NCI-H510A treated with DMSO at 0.1 percent for 48 hours (cell line): ENCODE measurements at regions not wholly inside any gene's neighbourhood (a gene's known extent, or its start where the extent isn't known, plus 50 kb on each side); places are given as distances from the start of the nearest gene placed in this dataset.
A peak's percentile ranks its signal among the peaks of the same experiment; 100 is the strongest.
"Not testable (repeated sequence)": the region's sequence is repeated elsewhere in the genome, so short reads cannot be mapped to it uniquely, and the experiment has no call there.

Source experiments
- DNase-seq: peaks from one replicate; lab custom pipeline; 2025; lab: John Stamatoyannopoulos, UW

DNA sequence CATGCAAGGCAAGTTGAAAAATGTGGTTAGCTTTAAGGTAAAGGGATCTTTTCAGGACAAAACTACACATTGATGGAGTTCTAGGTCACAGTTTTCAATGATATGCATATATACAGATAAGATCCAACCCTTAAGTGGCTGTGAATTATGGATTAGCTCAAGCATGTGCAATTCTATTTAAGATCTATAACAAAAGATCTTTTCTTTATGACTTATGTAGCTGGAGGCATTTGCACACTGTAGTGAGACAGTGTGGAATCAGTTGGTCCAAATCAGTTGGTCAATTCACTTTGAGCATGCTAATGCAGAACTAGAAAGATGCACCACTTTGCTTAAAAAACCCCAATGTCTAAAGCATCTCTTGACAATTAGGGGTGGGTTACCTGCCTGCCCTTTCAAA, 417.1 kb upstream of the ZEB2 start:
- no peak for DNase-seq

DNA sequence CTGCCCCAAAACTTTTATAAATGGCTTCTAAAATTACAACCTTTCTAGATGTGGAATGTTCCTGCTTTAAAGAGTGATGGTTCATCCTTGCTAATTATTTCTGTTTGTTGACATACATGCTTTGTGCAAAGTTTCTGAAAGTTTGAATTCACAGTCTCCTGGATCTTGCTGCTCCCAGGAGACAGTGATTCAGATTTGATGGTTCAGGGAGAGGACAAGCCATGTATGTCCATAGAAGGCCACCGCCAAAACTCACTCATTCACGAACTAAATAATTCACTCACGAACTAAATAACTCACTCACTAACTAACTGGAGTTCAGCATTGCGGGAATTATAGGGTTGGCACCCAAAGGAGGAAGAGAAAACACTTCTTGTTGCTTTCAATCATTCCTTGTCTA, 416.5 kb upstream of the ZEB2 start:
- no peak for DNase-seq

DNA sequence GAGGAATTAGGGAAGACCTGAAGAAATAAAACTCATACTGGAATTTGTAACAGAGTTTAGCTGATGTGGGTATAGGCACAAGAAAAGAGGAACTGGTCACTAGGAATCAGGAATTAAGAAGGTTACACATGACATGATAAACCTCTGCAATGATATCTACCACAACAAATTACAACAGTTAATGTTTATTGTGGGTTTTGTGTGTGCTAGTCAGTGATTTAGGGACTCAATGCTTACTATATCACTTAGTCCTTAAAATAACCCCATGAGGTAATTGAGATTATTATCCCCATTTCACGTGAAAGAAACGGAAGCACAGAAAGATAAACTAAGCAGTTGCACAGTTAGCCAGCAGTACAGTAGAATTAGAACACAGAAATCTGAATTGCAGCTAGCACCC, 415.8 kb upstream of the ZEB2 start:
- DNase-seq = no peak

GRCh38 chr2:144935191-144935590, 415.3 kb upstream of the ZEB2 start:
- no peak for DNase-seq

DNA sequence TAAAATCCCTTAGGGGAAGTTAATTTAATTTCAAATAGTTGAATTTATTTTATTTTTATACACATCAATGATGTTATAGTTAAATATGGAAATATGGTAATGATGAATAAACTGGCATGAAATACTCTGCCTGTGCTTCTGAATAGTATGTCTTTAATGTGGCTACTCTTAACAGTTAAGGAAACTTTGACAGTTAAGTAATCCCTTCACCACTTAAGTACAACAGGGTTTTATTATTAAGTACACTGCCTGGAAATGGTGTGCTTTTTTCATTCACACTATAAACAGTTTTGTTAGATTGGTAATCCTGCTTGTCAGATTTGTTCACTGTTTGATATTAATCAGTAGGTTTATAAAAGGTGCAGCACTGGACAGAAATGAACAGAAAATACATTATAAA, 412.0 kb upstream of the ZEB2 start:
- no peak for DNase-seq

DNA sequence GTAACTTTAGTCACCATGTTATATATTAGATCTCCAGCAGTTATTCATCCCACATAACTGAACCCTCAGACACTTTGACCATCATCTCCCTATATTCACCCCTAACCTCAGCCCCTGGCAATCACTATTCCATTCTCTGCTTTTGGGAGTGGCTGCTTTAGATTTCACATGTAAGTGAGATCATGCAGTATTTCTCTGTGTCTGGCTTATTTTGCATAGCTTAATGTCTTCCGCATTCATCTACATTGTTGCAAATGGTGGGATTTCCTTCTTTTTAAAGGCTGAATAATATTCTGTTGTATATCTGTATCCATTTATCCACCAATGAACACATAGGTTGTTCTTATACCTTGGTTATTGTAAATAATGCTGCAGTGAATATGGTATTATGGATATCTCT, 411.6 kb upstream of the ZEB2 start:
- no peak for DNase-seq

- no peak for DNase-seq
Observed at GRCh38 chr2:144927429-144927828, 407.5 kb upstream of the ZEB2 start.

DNA sequence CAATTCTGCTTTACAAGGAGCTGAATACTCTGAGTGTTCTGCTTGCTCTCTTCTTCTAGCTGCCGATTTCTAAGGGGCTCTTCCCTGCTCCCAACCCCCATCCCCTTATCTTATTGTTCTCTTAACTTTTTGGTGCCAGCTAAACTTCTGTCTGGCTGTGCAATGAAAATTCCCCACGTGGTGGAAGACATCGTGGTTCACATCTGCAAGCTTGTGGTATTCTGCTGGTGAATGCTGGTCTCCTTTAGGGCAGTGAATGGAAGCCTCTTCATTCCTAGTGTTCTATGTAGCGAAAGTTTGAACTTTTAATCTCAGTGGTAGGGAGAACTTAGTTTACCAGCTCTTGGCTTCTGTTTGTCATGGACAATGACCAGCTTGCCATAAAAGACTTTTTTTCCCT, 406.0 kb upstream of the ZEB2 start:
- DNase-seq = no peak

DNA sequence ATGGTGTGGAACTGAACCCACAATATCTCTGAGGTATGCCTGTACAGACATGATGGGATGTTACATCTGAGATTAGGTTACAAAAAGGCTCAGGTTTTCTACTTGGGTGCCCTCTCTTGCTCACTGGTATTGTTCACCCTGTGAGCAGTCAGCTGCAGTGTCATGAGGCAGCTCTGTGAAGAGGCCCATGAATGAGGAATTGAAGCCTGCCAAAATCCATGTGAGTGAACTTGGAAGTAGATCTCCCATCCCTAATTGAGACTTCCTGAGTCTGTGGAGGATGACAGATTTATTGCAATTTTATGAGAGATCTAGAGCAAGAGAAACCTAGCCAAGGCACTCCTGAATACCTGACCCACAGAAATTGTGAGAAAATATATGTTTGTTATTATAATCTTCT, 404.9 kb upstream of the ZEB2 start:
- no peak for DNase-seq

- no peak for DNase-seq
Observed at GRCh38 chr2:144922519-144922918, 402.6 kb upstream of the ZEB2 start.

- DNase-seq = no peak
Observed at GRCh38 chr2:144920755-144921530, 401.0 kb upstream of the ZEB2 start.

GRCh38 chr2:144914622-144915318, 394.9 kb upstream of the ZEB2 start:
- DNase-seq = no peak

DNA sequence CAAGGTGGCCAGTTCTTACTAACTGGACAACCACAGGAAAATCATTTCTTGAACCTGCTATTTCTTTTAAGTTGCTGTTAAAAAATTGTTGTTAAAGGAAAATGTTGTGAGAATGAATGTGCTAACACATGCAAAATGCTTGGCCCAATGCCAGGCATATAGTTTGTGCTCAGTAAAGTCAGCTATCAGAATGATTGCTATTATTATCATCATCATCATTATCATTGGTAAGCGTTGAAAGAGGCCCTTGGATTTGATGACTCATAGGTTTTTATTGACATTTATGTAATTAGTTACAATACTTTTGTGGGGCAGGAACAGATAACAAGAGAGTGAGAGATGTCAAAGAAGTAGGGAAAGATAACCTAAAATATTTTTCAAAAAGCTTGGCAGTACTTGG, 394.2 kb upstream of the ZEB2 start:
- no peak for DNase-seq

DNA sequence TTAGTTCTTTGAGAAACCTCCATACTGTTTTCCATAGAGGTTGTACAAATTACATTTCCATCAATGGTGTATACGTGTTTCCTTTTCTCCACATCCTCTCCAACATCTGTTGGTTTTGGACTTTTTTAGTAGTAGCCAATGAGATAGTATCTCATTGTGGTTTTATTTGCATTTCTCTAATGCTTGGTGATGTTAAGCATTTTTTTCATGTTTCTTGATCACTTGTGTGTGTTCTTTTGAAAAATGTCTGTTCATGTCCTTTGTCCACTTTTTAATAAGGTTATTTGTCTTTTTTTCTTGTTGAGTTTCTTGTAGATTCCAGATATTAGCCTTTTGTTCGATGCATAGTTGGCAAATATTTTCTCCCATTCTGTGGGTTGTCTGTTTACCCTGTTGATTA, 392.3 kb upstream of the ZEB2 start:
- no peak for DNase-seq

GRCh38 chr2:144905956-144906355, 386.0 kb upstream of the ZEB2 start:
- DNase-seq = no peak

DNA sequence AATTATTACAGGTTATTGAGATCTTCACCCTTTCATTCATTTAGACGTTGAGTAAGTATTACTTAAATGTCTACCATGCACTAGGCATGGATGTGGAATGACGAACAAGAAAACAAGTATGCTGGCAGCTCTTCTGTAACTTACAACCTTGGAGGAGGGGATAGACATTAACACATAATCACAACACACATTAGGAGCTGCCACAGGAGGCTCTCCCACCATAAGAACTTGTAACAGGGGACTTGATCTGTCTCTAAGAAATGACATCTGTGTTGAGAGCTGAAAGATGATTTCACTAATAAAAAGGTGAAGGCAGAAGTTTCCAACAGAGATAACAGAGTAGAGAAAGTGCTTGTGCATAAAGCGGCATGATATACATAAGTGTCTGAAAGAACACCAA, 384.7 kb upstream of the ZEB2 start:
- DNase-seq = no peak

- DNase-seq = not testable (repeated sequence)
Observed at GRCh38 chr2:144903045-144903444, 383.1 kb upstream of the ZEB2 start.

DNA sequence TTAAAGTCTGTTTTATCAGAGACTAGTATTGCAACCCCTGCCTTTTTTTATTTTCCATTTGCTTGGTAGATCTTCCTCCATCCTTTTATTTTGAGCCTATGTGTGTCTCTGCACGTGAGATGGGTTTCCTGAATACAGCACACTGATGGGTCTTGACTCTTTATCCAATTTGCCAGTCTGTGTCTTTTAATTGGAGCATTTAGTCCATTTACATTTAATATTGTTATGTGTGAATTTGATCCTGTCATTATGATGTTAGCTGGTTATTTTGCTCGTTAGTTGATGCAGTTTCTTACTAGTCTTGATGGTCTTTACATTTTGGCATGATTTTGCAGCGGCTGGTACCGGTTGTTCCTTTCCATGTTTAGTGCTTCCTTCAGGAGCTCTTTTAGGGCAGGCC, 381.5 kb upstream of the ZEB2 start:
- not testable (repeated sequence) for DNase-seq

GRCh38 chr2:144896341-144896740, 376.4 kb upstream of the ZEB2 start:
- no peak for DNase-seq

DNA sequence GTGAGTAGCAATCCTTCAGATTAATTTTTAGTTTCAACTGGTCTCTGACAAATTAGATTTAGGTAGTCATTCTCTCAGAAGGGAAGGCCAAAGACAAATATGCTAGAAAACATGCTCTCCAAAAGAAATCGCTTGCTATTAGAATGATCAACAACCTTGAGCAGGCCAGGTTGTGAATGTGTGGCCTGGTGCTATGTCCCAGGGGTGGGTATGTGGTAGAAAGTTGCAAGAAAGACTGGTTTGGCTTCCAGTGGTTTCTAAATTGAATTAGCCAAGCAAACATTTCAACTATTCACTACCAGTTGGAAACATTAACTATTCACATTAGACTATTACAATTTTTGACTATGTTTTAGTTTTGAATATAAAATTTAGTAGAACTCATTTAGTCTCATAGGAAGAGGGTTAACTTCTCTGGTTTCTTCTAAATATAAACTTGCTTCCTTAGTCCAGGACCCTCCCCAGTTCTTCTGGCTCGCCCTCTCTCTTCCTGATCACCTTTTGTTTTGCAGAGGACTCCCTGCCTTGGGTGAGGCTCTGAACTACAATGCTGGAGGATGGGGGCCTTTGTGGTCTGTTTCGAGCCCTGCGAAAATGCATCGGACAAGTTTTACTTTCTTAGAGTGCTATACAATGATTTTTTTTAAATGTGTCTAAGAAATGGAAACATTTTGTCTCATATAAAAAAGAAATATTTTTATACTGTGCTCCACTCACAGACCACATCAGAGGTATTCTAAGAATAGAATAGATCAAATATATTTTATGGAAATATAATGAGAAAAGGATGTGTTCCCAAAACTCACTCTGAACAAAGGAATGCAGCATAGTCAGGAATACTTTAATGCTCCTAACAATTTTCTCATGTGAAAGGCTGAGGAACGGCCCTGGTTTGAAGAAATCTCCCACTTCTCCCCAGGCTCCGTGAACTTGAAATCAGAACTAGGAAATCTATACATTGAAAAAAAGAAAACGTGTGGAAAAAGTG, 375.0 kb upstream of the ZEB2 start:
- DNase-seq = no peak

- DNase-seq = no peak
Observed at GRCh38 chr2:144893464-144893863, 373.5 kb upstream of the ZEB2 start.

GRCh38 chr2:144890828-144891227, 370.9 kb upstream of the ZEB2 start:
- DNase-seq = peak; percentile 10

- DNase-seq = no peak
Observed at GRCh38 chr2:144889348-144889747, 369.4 kb upstream of the ZEB2 start.
